Fibroblast of pulmonary artery (primary cell): ENCODE measurements at regions not wholly inside any gene's neighbourhood (a gene's known extent, or its start where the extent isn't known, plus 50 kb on each side); places are given as distances from the start of the nearest gene placed in this dataset.

Source experiments
- DNase-seq: peaks from one replicate; pipeline ENCODE4 v3.0.0-alpha.2; 2010; ENCODE audit warnings: low read depth
- H3K4me3 ChIP-seq: replicated peaks from 2 replicates; pipeline ENCODE4 v1.5.1; 2011; ENCODE audit warnings: low read depth, mild to moderate bottlenecking, control low read depth, low read length, moderate library complexity
- TF ChIP-seq, protein P1 (sequence below): IDR thresholded peaks from 2 replicates; pipeline ENCODE4 v1.5.1; 2011; ENCODE audit warnings: mild to moderate bottlenecking, control low read depth, low read length, inconsistent platforms; ENCODE audit errors: missing control alignments

DNA sequence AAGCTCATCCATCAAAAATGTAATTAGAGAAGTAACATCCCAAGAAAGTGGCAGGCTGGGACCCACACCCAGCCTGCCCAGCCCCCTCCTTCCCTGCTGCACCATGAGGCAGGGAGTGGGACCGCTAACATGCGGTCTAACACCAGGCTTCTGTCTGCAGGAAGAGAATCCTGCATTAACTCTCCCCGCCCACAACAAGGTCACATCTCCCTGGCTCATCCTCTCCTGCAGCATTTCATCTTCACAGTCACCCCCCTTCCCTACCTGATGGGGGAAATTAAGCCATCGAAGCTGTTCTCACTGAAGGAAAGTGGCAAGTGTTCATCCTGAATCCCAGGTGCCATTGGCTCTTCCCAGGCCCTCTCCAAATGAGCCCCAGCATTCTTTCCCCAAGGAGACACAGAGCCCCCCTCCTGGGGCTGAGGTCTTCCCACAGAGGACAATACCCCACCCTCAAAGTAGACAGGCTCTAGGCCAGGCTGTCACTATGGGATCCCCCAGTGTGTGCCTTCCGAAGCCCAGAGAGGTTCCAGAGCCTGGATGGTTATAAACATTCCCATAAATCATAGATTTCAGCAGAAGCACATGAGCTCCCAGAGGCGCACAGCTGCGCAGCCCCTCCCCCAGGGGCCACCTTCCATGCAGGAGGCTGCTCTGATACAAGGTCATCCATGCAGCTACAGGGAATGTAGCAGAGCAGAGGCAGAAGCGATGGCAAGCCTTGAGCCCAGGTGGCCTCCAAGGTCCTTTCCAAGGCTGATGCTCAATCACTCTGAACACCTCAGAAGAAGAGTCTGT, 148.0 kb downstream of the OAT start:
- H3K4me3 ChIP-seq: no peak overlapping the region
- no peak for DNase-seq
- TF ChIP-seq, protein P1, sequence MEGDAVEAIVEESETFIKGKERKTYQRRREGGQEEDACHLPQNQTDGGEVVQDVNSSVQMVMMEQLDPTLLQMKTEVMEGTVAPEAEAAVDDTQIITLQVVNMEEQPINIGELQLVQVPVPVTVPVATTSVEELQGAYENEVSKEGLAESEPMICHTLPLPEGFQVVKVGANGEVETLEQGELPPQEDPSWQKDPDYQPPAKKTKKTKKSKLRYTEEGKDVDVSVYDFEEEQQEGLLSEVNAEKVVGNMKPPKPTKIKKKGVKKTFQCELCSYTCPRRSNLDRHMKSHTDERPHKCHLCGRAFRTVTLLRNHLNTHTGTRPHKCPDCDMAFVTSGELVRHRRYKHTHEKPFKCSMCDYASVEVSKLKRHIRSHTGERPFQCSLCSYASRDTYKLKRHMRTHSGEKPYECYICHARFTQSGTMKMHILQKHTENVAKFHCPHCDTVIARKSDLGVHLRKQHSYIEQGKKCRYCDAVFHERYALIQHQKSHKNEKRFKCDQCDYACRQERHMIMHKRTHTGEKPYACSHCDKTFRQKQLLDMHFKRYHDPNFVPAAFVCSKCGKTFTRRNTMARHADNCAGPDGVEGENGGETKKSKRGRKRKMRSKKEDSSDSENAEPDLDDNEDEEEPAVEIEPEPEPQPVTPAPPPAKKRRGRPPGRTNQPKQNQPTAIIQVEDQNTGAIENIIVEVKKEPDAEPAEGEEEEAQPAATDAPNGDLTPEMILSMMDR: no peak

DNA sequence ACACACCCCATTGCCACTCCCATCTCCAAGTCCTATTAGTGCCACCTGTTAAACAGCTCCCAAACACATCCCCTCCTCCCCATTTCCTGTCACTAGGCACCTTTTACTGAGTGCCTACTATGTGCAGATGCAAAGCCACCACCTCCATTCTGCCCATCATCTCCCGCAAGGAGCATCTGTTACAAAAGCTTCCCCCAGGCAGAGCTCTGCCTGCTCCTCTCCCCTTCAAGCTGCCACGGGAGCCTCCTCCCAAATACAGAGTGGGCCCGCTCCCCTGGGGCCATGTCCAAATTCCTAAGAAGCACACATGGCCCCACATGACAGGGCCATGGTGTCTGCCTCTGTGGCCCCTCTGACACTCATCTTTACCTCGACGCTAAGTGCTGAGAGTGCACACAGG, 149.7 kb downstream of the OAT start:
- DNase-seq: no peak
- H3K4me3 ChIP-seq: no peak overlapping the region
- TF ChIP-seq, protein P1: no peak

DNA sequence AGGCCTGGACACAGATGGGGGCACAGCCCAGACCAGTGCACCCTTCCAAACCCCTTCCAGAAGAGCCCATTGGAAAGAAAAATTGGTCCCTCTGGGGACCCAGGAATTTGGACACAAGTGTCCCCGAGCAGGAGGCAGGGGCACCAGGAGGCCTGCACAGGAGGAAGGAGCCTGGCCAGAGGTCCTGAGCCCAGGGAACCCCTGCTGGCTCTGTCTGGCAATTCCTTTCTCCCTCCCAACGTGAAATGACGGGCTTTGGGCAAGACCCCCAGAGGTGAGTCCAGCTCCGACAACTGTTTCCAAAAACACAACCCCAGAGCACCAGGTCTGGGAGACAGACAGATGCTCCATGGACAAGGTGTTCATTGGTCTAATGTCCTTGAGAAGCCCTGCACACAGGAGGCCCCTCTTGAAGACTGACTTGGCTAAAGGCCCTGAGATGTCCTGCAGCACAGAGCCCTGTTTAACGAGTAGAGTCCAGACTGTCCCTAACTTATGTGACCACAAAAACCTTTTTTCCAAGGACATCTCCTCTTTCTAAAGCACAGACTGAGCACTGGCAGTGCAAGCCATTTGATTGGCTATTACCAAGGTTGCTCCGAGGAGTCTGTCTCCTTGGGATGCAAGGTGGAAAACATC, 150.7 kb downstream of the OAT start:
- H3K4me3 ChIP-seq: no peak overlapping the region
- TF ChIP-seq, protein P1: no peak
- DNase-seq: no peak

DNA sequence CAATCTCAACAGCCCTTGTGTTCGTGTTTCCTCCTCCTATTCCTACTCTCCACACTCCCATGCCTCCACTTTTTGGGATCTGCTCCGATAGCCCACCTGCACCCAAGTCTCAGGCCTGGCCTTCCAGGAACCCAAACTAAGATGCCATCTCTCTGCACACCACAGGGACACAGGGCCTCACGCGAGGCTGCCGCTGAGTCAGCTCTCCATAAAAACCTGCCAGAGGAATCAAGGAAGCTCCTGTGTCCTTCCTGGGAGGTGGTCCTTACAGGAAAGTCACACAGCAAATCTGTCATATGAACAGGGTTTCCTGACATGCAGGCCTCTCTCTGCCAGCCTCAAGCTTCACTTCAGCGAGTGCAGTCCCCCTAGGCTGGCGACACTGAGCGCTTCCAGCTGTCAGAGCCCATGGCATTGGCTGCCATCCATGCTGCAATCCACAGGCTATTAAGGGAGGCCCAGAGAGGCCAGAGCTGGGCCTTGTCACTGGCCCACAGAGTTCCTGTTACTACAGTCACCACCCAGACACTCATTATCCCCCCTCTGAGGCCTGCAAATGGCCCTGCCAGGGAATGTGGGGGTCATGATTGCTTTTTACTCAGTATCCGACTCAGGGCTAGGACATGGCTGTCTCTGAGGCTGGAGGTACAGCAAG, 151.4 kb downstream of the OAT start:
- peak; percentile 2 for DNase-seq
- H3K4me3 ChIP-seq: no peak overlapping the region
- TF ChIP-seq, protein P1: no peak

DNA sequence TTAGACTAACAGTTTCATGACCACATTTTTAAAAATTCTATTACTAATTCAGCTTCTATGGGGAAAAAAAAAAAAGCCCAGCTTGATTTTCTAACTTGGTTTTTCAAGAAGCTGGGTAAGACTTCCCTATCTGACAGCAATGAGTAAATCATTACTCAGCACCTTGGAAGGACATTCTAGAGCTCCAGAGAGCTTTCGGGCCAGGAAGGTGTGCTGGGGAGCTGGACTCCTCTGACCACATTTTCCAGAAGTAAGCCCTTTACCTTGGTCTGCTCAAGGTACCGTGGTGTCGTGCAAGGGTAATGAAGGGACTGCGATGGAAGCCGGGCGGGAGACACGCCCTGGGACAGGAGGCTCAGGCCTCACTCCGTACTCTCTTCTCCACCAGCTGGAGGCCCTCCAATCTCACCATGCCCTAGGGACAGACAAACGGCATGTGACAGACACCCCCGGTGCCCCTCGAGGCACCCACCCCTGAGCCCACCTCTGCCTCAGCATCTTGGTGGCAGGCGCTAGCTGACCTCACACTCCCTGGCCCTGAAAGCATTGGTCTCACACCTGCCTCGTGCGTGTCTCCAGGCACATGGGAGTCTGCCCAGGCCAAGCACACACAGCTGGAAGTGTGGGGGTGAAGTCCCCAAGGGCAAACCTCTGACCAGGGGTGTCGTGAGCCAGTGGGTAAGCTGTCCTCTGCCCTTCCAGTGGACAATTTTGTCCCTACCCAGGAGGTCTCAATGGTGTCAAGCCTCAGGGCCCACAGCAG, 152.1 kb downstream of the OAT start:
- DNase-seq: no peak
- no peak overlapping the region for H3K4me3 ChIP-seq
- TF ChIP-seq, protein P1: no peak

DNA sequence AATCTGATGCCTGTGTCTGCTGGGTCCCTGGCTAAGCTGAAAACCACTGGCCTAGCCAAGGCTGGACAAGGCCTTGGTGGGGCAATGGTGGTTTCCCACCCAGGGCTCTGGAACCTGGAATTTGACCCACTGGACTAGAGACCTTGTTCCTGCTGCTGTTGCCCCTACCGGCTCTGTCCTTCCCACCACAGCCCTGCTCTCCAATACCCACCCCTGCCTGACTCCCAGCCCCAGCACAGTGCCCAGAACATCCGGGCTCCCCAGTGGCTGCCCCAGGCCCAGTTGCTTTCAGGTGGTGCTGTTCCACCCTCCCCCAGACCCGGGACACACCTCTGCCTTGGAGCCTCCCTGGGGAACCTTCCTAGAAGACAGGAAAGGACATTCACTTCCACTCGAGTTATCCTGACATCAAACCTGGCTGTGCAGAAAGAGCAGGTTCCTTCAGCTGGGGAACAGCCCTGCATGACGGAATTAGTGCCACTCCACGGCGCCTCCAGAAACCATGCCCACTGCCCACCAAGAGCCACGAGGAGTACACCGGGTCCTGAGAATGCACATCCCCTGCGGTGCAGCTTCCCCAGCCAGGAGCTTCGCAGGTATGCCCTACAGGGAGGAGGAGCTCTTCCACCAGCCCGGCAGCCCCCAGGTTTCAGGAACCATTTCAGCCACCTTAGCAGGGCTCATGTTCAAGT, 152.8 kb downstream of the OAT start:
- no peak for DNase-seq
- no peak overlapping the region for H3K4me3 ChIP-seq
- TF ChIP-seq, protein P1: no peak
